IMR-90 (cell line): ENCODE measurements at regions not wholly inside any gene's neighbourhood (a gene's known extent, or its start where the extent isn't known, plus 50 kb on each side); places are given as distances from the start of the nearest gene placed in this dataset.

Source experiments
- ATAC-seq: fragments of 200-7000 bp; cut with Tn5 transposase; 2 replicates; pipeline ENCODE4 v1.9.1; 2020; ENCODE audit warnings: low read depth, mild to moderate bottlenecking, moderate library complexity
- BruUV-seq: library from RNA; stranded (reverse); fragments of 400-500 nt; replicated peaks from 2 replicates; lab custom pipeline; 2021; lab: Mats Ljungman, UMichigan
- CTCF ChIA-PET: fragments of 300-600 bp; formaldehyde crosslinking; extraction: SDS; loops from one replicate; lab custom pipeline; 2021; ENCODE audit warnings: antibody characterized with exemption; lab: Yijun Ruan, JAX
- POLR2A ChIA-PET: fragments of 300-600 bp; sonication (Branson Sonifier 250); formaldehyde crosslinking; loops from one replicate; lab custom pipeline; 2022; ENCODE audit warnings: antibody characterized with exemption; ENCODE audit not compliant: unreplicated experiment; lab: Charles Lee
- DNase-seq: peaks from one replicate; pipeline ENCODE4 v3.0.0; 2013
- H2AFZ ChIP-seq: replicated peaks from 2 replicates; pipeline ENCODE3; 2013; ENCODE audit warnings: low read length, mild to moderate bottlenecking; ENCODE audit not compliant: poor library complexity
- H2AK5ac ChIP-seq: 2 replicates; pipeline ENCODE4 v1.6.1; 2013; ENCODE audit warnings: low read depth, low read length, inconsistent platforms
- H2AK9ac ChIP-seq: replicated peaks from 2 replicates; pipeline ENCODE3; 2013; ENCODE audit warnings: mild to moderate bottlenecking, low read depth, low read length, moderate library complexity; ENCODE audit not compliant: poor library complexity
- H2BK120ac ChIP-seq: 2 replicates; pipeline ENCODE4 v1.6.1; 2013; ENCODE audit warnings: low read depth, low read length, inconsistent platforms
- H2BK15ac ChIP-seq: 3 replicates; pipeline ENCODE4 v1.6.1; 2013; ENCODE audit warnings: low read depth, low read length, inconsistent platforms
- H2BK20ac ChIP-seq: 2 replicates; pipeline ENCODE4 v1.6.1; 2013; ENCODE audit warnings: low read depth, mild to moderate bottlenecking, inconsistent platforms, low read length, moderate library complexity
- H2BK5ac ChIP-seq: 2 replicates; pipeline ENCODE4 v1.6.1; 2013; ENCODE audit warnings: mild to moderate bottlenecking, low read depth, low read length, inconsistent platforms; ENCODE audit not compliant: poor library complexity, severe bottlenecking
- H3K14ac ChIP-seq: replicated peaks from 2 replicates; pipeline ENCODE4 v1.6.1; 2013; ENCODE audit warnings: low read depth, low read length, inconsistent platforms
- H3K18ac ChIP-seq: 2 replicates; pipeline ENCODE4 v1.6.1; 2013; ENCODE audit warnings: low read depth, low read length, control low read depth
- H3K23ac ChIP-seq: 2 replicates; pipeline ENCODE4 v1.6.1; 2013; ENCODE audit warnings: low read depth, low read length, inconsistent platforms
- H3K27ac ChIP-seq: 2 replicates; pipeline ENCODE4 v1.5.1; 2013; ENCODE audit warnings: mild to moderate bottlenecking, control low read depth, low read length; ENCODE audit not compliant: insufficient read depth
- H3K27me3 ChIP-seq: 2 replicates; pipeline ENCODE4 v1.6.1; 2013; ENCODE audit warnings: low read length; ENCODE audit not compliant: control insufficient read depth, insufficient read depth
- H3K36me3 ChIP-seq: 2 replicates; pipeline ENCODE4 v1.6.1; 2013; ENCODE audit warnings: low read length, mixed read lengths; ENCODE audit not compliant: control insufficient read depth, insufficient read depth
- H3K4ac ChIP-seq: 2 replicates; pipeline ENCODE4 v1.6.1; 2013; ENCODE audit warnings: low read depth, low read length, inconsistent platforms
- H3K4me1 ChIP-seq: 2 replicates; pipeline ENCODE4 v1.6.1; 2013; ENCODE audit warnings: low read length, mixed read lengths; ENCODE audit not compliant: control insufficient read depth, insufficient read depth
- H3K4me2 ChIP-seq: 2 replicates; pipeline ENCODE4 v1.6.1; 2013; ENCODE audit warnings: low read depth, mild to moderate bottlenecking, control low read depth, low read length, moderate library complexity
- H3K4me3 ChIP-seq: 2 replicates; pipeline ENCODE4 v1.5.1; 2013; ENCODE audit warnings: low read depth, mild to moderate bottlenecking, control low read depth, low read length, moderate library complexity; ENCODE audit not compliant: insufficient read depth
- H3K56ac ChIP-seq: 2 replicates; pipeline ENCODE4 v1.6.1; 2013; ENCODE audit warnings: low read length, inconsistent platforms; ENCODE audit not compliant: insufficient read depth; ENCODE audit errors: extremely low read depth
- H3K79me1 ChIP-seq, 2 experiments: 2 replicates each; pipeline ENCODE4 v1.6.1; 2013; ENCODE audit warnings: low read length in 2 of 2, inconsistent platforms in 1 of 2, low read depth in 1 of 2
- H3K9ac ChIP-seq: 2 replicates; pipeline ENCODE4 v1.6.1; 2013; ENCODE audit warnings: low read depth, low read length, control low read depth
- H3K9me1 ChIP-seq: 2 replicates; pipeline ENCODE4 v1.6.1; 2013; ENCODE audit warnings: low read length, inconsistent platforms; ENCODE audit not compliant: insufficient read depth
- H3K9me3 ChIP-seq: 2 replicates; pipeline ENCODE4 v1.6.1; 2013; ENCODE audit warnings: low read length; ENCODE audit not compliant: control insufficient read depth, insufficient read depth
- H4K20me1 ChIP-seq: 2 replicates; pipeline ENCODE4 v1.6.1; 2013; ENCODE audit warnings: low read length, inconsistent platforms; ENCODE audit not compliant: insufficient read depth
- H4K5ac ChIP-seq: 2 replicates; pipeline ENCODE4 v1.6.1; 2013; ENCODE audit warnings: mild to moderate bottlenecking, low read depth, low read length, control low read depth
- H4K8ac ChIP-seq, 2 experiments: 2 replicates each; pipeline ENCODE4 v1.6.1; 2013; ENCODE audit warnings: low read depth in 2 of 2, low read length in 2 of 2, control low read depth in 1 of 2, inconsistent platforms in 1 of 2
- H4K91ac ChIP-seq: 2 replicates; pipeline ENCODE4 v1.6.1; 2013; ENCODE audit warnings: low read depth, low read length, inconsistent platforms; ENCODE audit not compliant: insufficient read depth
- CEBPB ChIP-seq: IDR thresholded peaks from 2 replicates; pipeline ENCODE4 v1.6.1; 2012; ENCODE audit warnings: low read depth, low read length, improper control_type of control experiment
- CHD1 ChIP-seq: IDR thresholded peaks from 2 replicates; pipeline ENCODE4 v1.6.1; 2012; ENCODE audit warnings: low read depth, low read length, improper control_type of control experiment
- ELK1 ChIP-seq: fragments of 150-350 bp; IDR thresholded peaks from 2 replicates; pipeline ENCODE4 v1.6.1; 2016; ENCODE audit warnings: low read depth, mild to moderate bottlenecking, low read length, moderate library complexity, borderline replicate concordance
- MXI1 ChIP-seq: IDR thresholded peaks from 2 replicates; pipeline ENCODE4 v1.6.1; 2012; ENCODE audit warnings: low read depth, mild to moderate bottlenecking, low read length, moderate library complexity, borderline replicate concordance
- RAD21 ChIP-seq: IDR thresholded peaks from 2 replicates; pipeline ENCODE4 v1.6.1; 2012; ENCODE audit warnings: low read length, improper control_type of control experiment
- WGBS, 2 experiments: methylation state at CpG; one replicate each; pipeline versions ENCODE4 v1.1.5 to v1.1.7; 2013; ENCODE audit warnings: missing lambda C conversion rate in 2 of 2; ENCODE audit not compliant: insufficient read length in 1 of 2; ENCODE audit errors: extremely low coverage in 2 of 2; 5-methylcytosine and 5-hydroxymethylcytosine counted together
- dilution Hi-C: fragments of 300-500 bp; cut with HindIII; formaldehyde crosslinking; loops from one replicate; pipeline ENCODE4 v1.14.3; 2018; ENCODE audit warnings: low sequenced_read_pairs; ENCODE audit not compliant: unreplicated experiment
- in situ Hi-C: fragments of 300-500 bp; cut with MboI; formaldehyde crosslinking; loops from 3 replicates; pipeline ENCODE4 v1.14.3; 2019; ENCODE audit warnings: low sequenced_read_pairs, inconsistent platforms, mixed read lengths
- intact Hi-C: fragments of 100-400 bp; cut with micrococcal nuclease; formaldehyde crosslinking; loops from 2 replicates; pipeline ENCODE4 v1.10.0; 2022

GRCh38 chr2:186269536-186269935 lies 216.5 kb upstream of the ZC3H15 start:
- DNase-seq (no peak), ATAC-seq (no peak)
- no CpG with 5 or more reads among the region's 2 CpGs for WGBS, 2 experiments
- H2BK20ac ChIP-seq = no peak overlapping the region
- no peak overlapping the region for H2BK5ac ChIP-seq
- H3K36me3 ChIP-seq = no peaks in the 10 kb centered on the region
- H3K9me3 ChIP-seq = no peaks in the 10 kb centered on the region
- H3K4me3 ChIP-seq = no peak overlapping the region
- no peak overlapping the region for H4K91ac ChIP-seq
- H4K20me1 ChIP-seq = no peaks in the 10 kb centered on the region
- no peak overlapping the region for H4K5ac ChIP-seq
- no TSS peak for BruUV-seq
- dilution Hi-C loops = no loop called here
- H4K8ac ChIP-seq = no peak overlapping the region
- no peaks in the 10 kb centered on the region for H3K27me3 ChIP-seq
- no peak for TF ChIP-seq RAD21
- TF ChIP-seq MXI1 = no peak
- no peak for TF ChIP-seq CEBPB
- TF ChIP-seq CHD1 = no peak
- no peak for TF ChIP-seq ELK1
- H3K18ac ChIP-seq = no peak overlapping the region
- ChIA-PET CTCF (no interaction called here), POLR2A (no interaction called here)
- no peak overlapping the region for H2BK15ac ChIP-seq
- H3K56ac ChIP-seq = no peak overlapping the region
- no peak overlapping the region for H3K27ac ChIP-seq
- in situ Hi-C loops = no loop called here
- no peak overlapping the region for H3K14ac ChIP-seq
- H3K4me1 ChIP-seq = no peaks in the 10 kb centered on the region
- H2AK9ac ChIP-seq = no peak overlapping the region
- no peak overlapping the region for H2BK120ac ChIP-seq
- no peak overlapping the region for H3K4me2 ChIP-seq
- intact Hi-C loops = no loop called here
- no peaks in the 10 kb centered on the region; the same call in 1 of the 2 replicates for H3K9me1 ChIP-seq
- no peak overlapping the region for H2AK5ac ChIP-seq
- H3K79me1 ChIP-seq = no peaks in the 10 kb centered on the region
- no peak overlapping the region for H3K4ac ChIP-seq
- H3K23ac ChIP-seq = no peak overlapping the region
- H3K9ac ChIP-seq = no peak overlapping the region
- no peak overlapping the region for H2AFZ ChIP-seq
